T-helper 1 cell treated with Interleukin-12 subunit alpha and Interleukin-12 subunit beta and Interleukin-4 antibody, amounts not matched to agents 30 μg/mL and 1 μg/mL, for 36 hours (primary cell): ENCODE measurements at regions not wholly inside any gene's neighbourhood (a gene's known extent, or its start where the extent isn't known, plus 50 kb on each side); places are given as distances from the start of the nearest gene placed in this dataset.
"Not testable (repeated sequence)": the region's sequence is repeated elsewhere in the genome, so short reads cannot be mapped to it uniquely, and the experiment has no call there.

Experiments used
- H3K27ac Mint-ChIP-seq: one replicate; pipeline ENCODE4 v1.8.0; 2021; ENCODE audit warnings: mild to moderate bottlenecking, mixed read lengths
- H3K27me3 Mint-ChIP-seq: one replicate; pipeline ENCODE4 v1.8.0; 2021; ENCODE audit warnings: low read depth, mixed read lengths
- H3K36me3 Mint-ChIP-seq: one replicate; pipeline ENCODE4 v1.8.0; 2021; ENCODE audit warnings: low read depth, mixed read lengths
- H3K4me1 Mint-ChIP-seq: one replicate; pipeline ENCODE4 v1.8.0; 2021; ENCODE audit warnings: low read depth, mixed read lengths
- H3K4me3 Mint-ChIP-seq: one replicate; pipeline ENCODE4 v1.8.0; 2021; ENCODE audit warnings: mild to moderate bottlenecking, moderate library complexity, mixed read lengths
- H3K9me3 Mint-ChIP-seq: one replicate; pipeline ENCODE4 v1.8.0; 2021; ENCODE audit warnings: mixed read lengths

- H3K27ac Mint-ChIP-seq, H3K36me3 Mint-ChIP-seq, H3K4me1 Mint-ChIP-seq, H3K9me3 Mint-ChIP-seq, H3K4me3 Mint-ChIP-seq, H3K27me3 Mint-ChIP-seq: not testable (repeated sequence)
These were observed 167.1 kb upstream of the NBPF12 start for GRCh38 chr1:146770998-146771397.

GRCh38 chr1:146763234-146763633, 174.9 kb upstream of the NBPF12 start:
- H3K9me3 Mint-ChIP-seq, H3K4me3 Mint-ChIP-seq, H3K27ac Mint-ChIP-seq, H3K4me1 Mint-ChIP-seq, H3K36me3 Mint-ChIP-seq, H3K27me3 Mint-ChIP-seq: not testable (repeated sequence)

- not testable (repeated sequence) for H3K27me3 Mint-ChIP-seq, H3K9me3 Mint-ChIP-seq
These were observed 181.3 kb upstream of the NBPF12 start for GRCh38 chr1:146756858-146757257.

GRCh38 chr1:146748686-146749085, 189.4 kb upstream of the NBPF12 start:
- H3K4me3 Mint-ChIP-seq, H3K27me3 Mint-ChIP-seq, H3K4me1 Mint-ChIP-seq, H3K9me3 Mint-ChIP-seq, H3K27ac Mint-ChIP-seq, H3K36me3 Mint-ChIP-seq: not testable (repeated sequence)

More at GRCh38 chr1:146756858-146757257, 181.3 kb upstream of the NBPF12 start:
- H3K27ac Mint-ChIP-seq, H3K4me1 Mint-ChIP-seq, H3K36me3 Mint-ChIP-seq, H3K4me3 Mint-ChIP-seq: not testable (repeated sequence)

GRCh38 chr1:146731981-146732680, 206.0 kb upstream of the NBPF12 start:
- not testable (repeated sequence) for H3K27ac Mint-ChIP-seq

DNA sequence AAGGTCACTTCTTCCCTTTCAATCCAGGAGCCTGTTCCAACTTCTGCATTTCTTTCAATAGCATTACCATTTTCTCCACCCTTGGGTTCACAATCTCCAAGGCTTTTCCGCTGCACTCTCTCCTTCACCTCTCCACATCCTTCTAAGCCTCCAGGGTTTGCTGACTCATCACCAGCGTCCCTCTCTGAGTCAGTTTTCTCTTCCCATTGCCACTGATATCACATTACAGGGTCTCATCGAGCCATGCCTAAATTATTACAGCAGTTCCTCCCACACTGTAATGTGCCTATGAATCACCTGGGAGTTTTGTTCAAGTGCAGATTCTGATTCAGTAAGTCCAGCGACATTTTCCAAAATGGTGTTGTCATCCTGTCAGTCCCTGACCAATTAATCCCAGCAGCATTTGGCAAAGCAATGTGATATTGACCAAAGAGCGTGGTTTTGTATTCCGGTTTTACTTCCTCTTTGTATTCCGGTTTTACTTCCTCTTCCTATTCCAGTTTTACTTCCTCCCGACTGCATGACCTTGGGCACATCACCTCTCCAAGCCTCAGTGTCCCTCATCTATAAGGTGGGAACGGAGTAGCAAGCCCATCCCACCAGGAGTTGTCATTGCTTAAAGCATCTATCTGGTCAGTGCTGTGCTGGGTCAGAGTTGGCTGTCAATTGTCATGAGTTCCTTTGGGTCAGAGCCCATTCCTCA, 208.3 kb upstream of the NBPF12 start:
- not testable (repeated sequence) for H3K27ac Mint-ChIP-seq, H3K9me3 Mint-ChIP-seq, H3K4me1 Mint-ChIP-seq, H3K27me3 Mint-ChIP-seq, H3K4me3 Mint-ChIP-seq, H3K36me3 Mint-ChIP-seq

More at GRCh38 chr1:146731981-146732680, 206.0 kb upstream of the NBPF12 start:
- not testable (repeated sequence) for H3K27me3 Mint-ChIP-seq, H3K4me3 Mint-ChIP-seq, H3K36me3 Mint-ChIP-seq, H3K4me1 Mint-ChIP-seq, H3K9me3 Mint-ChIP-seq

DNA sequence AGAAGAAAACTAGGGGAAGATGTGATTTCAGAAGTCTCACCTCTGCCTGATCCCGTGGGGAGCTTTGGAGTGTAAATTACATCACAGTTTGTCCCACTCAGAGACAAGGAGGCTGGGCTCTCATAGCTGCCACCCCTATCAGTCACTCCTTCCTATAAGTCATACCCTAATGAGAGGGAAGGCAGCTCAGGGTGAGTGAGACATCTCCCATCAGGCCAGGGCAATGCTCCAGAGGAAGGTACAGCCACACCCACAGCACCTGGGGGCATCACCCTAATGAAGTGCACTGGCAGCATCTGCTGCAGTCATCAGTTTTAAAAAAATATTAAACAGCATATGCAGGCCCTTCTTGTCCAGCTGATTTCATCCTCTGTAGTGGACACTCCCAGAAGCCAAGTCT, 223.1 kb upstream of the NBPF12 start:
- H3K4me1 Mint-ChIP-seq, H3K27me3 Mint-ChIP-seq, H3K4me3 Mint-ChIP-seq, H3K27ac Mint-ChIP-seq, H3K9me3 Mint-ChIP-seq, H3K36me3 Mint-ChIP-seq: not testable (repeated sequence)

DNA sequence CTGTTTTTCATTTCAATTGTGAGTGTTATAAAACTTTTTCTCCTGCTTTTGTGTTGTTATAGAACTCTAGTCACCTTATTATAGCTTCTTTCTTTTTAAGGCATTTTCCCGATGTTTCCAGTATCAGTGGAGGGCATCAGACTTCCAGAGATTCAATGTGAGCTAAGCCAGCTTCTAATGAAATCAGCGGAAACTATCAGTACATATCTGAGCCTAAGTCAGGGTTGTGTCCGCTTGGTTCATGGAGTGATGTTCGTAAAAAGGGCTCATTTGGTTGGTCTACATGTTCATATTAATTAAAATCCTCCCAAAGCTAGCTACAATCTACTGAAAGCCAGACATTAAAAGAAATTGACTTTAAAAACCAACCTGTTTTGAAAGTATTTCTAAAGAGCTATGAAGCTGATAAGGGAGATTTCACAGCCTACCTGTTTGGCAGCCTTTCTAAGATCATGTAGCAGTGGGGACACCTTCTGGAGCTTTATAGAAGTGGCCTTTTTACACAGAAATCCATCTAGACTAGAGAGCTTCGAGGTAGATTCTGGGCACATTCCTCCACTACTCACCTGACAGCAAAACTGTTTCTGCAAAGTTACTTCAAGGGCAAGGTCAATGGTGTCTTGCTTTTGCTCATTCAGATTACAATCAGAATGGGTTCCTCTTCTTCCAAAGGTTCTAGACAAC, 227.1 kb upstream of the NBPF12 start:
- not testable (repeated sequence) for H3K27me3 Mint-ChIP-seq, H3K9me3 Mint-ChIP-seq, H3K27ac Mint-ChIP-seq

GRCh38 chr1:146709302-146709701, 228.8 kb upstream of the NBPF12 start:
- H3K4me1 Mint-ChIP-seq, H3K36me3 Mint-ChIP-seq, H3K4me3 Mint-ChIP-seq, H3K9me3 Mint-ChIP-seq, H3K27me3 Mint-ChIP-seq, H3K27ac Mint-ChIP-seq: not testable (repeated sequence)

More for the DNA sequence above, 227.1 kb upstream of the NBPF12 start:
- not testable (repeated sequence) for H3K36me3 Mint-ChIP-seq, H3K4me3 Mint-ChIP-seq, H3K4me1 Mint-ChIP-seq

- H3K9me3 Mint-ChIP-seq, H3K27me3 Mint-ChIP-seq, H3K36me3 Mint-ChIP-seq, H3K4me1 Mint-ChIP-seq, H3K27ac Mint-ChIP-seq, H3K4me3 Mint-ChIP-seq: not testable (repeated sequence)
These were observed 233.9 kb upstream of the NBPF12 start for GRCh38 chr1:146704162-146704724.

- not testable (repeated sequence) for H3K4me1 Mint-ChIP-seq, H3K27ac Mint-ChIP-seq, H3K9me3 Mint-ChIP-seq, H3K4me3 Mint-ChIP-seq, H3K27me3 Mint-ChIP-seq, H3K36me3 Mint-ChIP-seq
These were observed 236.8 kb upstream of the NBPF12 start for GRCh38 chr1:146701320-146701719.

DNA sequence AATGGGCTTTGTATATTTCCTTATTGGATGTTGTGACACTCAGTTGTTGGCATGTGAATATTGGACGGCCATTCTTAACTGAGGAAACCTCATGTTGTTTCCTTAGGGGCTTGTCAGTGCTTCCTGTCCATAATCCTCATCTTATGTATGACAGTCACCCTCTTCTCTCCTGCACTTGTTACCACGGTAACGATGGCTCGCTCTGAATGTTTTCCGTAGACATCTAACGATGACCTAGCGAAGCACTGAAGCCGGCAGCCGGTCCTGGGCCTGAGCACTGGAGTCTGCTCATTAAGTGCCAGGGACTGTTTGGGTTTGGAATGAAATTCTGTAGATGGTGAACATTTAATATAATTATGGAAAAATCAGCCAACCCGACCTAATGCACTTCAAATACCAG, 242.7 kb upstream of the NBPF12 start:
- H3K27me3 Mint-ChIP-seq, H3K36me3 Mint-ChIP-seq, H3K4me3 Mint-ChIP-seq, H3K27ac Mint-ChIP-seq, H3K9me3 Mint-ChIP-seq, H3K4me1 Mint-ChIP-seq: not testable (repeated sequence)

DNA sequence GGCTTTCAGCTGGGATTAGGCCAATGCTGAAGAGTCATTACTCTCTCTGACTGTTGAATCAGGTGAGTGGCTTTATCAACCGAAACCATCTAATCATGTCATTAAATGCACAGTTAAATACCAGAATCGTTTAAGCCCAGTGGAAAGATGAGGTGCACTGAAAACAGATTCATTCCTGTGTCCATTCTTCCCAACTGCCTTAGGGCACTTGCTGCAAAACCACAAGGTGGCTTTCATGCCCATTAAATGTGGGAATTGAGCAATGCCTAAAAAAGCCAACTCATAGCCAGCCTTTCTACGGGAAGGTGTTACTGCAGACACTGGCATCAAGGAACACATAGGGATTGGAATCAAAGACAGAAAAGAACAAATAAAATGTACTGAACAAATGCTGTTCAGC, 246.3 kb upstream of the NBPF12 start:
- not testable (repeated sequence) for H3K4me1 Mint-ChIP-seq, H3K4me3 Mint-ChIP-seq, H3K36me3 Mint-ChIP-seq, H3K9me3 Mint-ChIP-seq, H3K27me3 Mint-ChIP-seq, H3K27ac Mint-ChIP-seq

- H3K27me3 Mint-ChIP-seq, H3K27ac Mint-ChIP-seq, H3K9me3 Mint-ChIP-seq, H3K4me1 Mint-ChIP-seq, H3K4me3 Mint-ChIP-seq, H3K36me3 Mint-ChIP-seq: not testable (repeated sequence)
These were observed 249.2 kb upstream of the NBPF12 start for GRCh38 chr1:146688893-146689292.

DNA sequence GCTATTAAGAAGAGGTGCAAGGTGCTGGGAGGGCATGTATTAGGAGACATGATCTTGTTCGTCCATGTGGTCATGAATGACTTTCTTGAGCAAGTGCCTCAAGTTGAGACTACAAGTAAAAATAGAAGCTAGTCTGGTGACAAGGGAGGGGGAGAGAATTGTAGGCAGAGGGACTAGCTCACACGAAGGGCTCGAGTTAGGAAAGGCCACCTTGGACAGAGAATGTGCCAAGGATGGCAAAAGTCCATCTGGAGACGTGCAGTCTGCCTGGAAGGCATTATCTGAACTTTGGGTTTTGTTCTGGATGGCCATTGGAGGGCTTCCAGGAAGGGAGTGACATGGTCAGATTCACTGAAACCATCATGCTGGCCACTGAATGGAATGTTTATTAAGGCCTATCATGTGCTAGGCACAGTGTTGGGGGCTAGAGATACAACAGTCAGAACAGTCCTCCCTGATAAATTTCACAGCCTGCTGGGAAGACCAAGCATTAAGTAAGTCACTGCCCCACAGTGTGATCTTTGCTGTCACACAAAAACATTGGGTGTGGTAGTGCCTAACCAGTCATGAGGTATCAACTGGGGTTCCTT, 251.3 kb upstream of the NBPF12 start:
- not testable (repeated sequence) for H3K9me3 Mint-ChIP-seq, H3K4me3 Mint-ChIP-seq, H3K27ac Mint-ChIP-seq, H3K27me3 Mint-ChIP-seq, H3K36me3 Mint-ChIP-seq, H3K4me1 Mint-ChIP-seq
